AG09309 (cell line): ENCODE measurements at regions not wholly inside any gene's neighbourhood (a gene's known extent, or its start where the extent isn't known, plus 50 kb on each side); places are given as distances from the start of the nearest gene placed in this dataset.
"Not testable (repeated sequence)": the region's sequence is repeated elsewhere in the genome, so short reads cannot be mapped to it uniquely, and the experiment has no call there.

Experiments used
- DNase-seq: peaks from one replicate; pipeline ENCODE4 v3.0.0-alpha.2; 2010; ENCODE audit warnings: low read depth
- H3K4me3 ChIP-seq: 2 replicates; pipeline ENCODE4 v1.5.1; 2011; ENCODE audit warnings: mild to moderate bottlenecking, low read depth, low read length, moderate library complexity; ENCODE audit not compliant: control insufficient read depth
- TF ChIP-seq, protein P1 (sequence below): IDR thresholded peaks from 2 replicates; pipeline ENCODE4 v1.5.1; 2011; ENCODE audit warnings: mild to moderate bottlenecking, low read depth, low read length, inconsistent platforms; ENCODE audit not compliant: insufficient read depth, control insufficient read depth; ENCODE audit errors: missing control alignments

DNA sequence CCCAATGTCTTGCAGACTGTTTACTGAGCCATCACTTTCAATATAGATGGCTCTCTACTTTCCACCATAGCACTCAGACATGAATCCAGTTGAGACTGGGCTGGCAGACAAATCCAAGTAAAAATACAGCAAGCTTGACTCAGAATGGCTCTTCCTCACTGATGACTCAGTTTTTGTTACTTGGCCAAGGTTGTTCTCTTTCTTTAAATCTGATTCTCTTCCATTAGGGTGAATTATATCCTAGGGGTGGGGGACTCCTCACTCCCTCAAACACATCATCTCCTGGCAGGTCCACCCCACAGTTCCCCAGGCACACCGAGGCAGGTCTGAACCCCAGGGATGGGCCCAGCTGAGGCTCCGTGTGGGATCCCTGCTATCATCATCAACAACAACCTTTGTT lies 157.9 kb downstream of the MEX3B start:
- DNase-seq, result peak; percentile 10
- H3K4me3 ChIP-seq, result no peak overlapping the region
- TF ChIP-seq, protein P1, sequence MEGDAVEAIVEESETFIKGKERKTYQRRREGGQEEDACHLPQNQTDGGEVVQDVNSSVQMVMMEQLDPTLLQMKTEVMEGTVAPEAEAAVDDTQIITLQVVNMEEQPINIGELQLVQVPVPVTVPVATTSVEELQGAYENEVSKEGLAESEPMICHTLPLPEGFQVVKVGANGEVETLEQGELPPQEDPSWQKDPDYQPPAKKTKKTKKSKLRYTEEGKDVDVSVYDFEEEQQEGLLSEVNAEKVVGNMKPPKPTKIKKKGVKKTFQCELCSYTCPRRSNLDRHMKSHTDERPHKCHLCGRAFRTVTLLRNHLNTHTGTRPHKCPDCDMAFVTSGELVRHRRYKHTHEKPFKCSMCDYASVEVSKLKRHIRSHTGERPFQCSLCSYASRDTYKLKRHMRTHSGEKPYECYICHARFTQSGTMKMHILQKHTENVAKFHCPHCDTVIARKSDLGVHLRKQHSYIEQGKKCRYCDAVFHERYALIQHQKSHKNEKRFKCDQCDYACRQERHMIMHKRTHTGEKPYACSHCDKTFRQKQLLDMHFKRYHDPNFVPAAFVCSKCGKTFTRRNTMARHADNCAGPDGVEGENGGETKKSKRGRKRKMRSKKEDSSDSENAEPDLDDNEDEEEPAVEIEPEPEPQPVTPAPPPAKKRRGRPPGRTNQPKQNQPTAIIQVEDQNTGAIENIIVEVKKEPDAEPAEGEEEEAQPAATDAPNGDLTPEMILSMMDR, result no peak

DNA sequence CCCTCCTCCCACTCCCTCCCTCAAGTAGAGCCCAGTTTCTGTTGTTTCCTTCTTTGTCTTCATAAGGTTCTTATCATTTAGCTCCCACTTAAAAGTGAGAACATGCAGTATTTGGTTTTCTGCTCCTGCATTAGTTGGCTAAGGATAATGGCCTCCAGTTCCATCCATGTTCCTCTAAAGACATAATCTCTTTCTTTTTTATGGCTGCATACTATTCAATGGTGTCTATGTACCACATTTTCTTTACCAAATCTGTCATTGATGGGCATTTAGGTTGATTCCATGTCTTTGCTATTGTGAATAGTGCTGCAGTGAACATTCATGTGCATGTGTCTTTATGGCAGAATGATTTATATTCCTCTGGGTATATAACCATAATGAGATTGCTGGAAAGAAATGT lies 158.6 kb downstream of the MEX3B start:
- DNase-seq, H3K4me3 ChIP-seq: not testable (repeated sequence)

- H3K4me3 ChIP-seq, result no peak overlapping the region
- TF ChIP-seq, protein P1, result no peak
- DNase-seq, result peak; percentile 16
Observed at GRCh38 chr15:81886591-81886990, 159.2 kb downstream of the MEX3B start.

DNA sequence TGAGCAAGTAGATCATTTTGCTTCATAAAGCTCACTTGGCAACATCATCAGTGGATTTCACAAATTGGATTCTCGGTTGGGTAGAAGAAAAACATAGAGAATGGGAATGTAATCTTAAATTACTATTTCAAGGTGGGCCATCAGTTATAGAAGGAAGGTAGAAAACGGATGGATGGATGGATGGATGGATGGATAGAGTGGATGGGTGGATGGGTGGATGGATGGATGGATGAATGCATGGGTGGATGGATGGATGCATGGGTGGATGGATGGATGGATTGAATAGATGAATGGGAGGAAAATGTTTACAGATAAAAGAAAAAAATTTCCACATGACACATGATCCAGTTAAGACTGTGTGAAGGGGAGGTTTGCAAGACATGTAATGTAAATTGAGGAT lies 159.7 kb downstream of the MEX3B start:
- no peak overlapping the region for H3K4me3 ChIP-seq
- TF ChIP-seq, protein P1, result no peak
- DNase-seq, result no peak

DNA sequence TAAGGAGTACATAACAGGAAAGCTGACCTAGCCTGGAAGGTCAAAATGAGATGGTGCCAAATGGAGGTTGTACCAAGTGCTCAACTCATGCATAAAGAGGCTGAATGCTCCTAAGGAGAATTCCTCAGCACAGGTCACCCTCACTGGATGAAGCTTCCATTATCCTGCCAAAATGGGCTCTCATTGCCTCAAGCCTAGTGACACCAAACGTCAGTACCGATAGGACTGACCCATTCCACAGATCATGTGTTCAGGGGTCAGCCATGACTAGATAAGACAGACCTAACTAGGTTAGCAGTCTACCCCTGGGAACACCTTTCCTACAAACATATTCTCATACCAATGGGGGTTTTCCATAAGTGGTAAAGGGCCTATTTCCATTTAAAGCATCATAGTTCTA lies 160.7 kb downstream of the MEX3B start:
- DNase-seq, result no peak
- TF ChIP-seq, protein P1, result no peak
- H3K4me3 ChIP-seq, result no peak overlapping the region

DNA sequence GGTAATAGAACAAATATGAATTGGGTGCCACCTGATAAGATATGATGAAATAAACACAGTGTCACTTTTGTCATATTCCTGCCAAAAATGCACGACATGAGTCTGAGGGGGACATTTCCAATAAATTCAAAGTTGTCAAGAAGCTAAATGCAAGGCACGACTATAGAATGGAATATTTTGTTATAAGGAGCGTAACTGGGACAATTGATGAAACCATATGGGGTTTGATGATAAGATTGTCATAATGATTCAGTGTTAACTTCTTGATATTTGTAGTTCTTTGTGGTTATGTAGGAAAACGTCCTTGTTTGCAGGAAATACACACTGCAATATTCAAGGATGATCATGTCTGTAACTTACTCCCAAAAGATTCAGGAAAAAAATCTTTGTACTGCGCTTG lies 163.3 kb downstream of the MEX3B start:
- no peak overlapping the region for H3K4me3 ChIP-seq
- TF ChIP-seq, protein P1, result no peak
- no peak for DNase-seq

DNA sequence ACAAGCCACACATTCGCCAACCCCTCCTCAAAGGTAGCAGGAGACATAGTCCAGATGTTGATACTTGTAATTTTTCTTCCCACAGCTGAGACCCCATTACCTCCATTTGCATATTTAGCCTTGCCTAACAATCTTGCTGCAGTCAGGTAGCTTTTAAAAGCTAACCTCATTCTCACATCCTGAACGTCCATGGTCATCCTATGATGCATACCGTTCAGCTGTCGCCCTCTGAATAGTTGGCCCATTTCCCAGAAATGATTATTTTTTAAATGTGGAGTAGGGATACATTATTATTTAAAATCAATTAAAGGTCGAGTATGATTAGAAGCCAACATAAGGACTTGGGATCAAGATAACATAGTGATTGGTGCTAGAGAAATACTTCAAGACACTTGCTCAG lies 165.0 kb downstream of the MEX3B start:
- H3K4me3 ChIP-seq, result no peak overlapping the region
- TF ChIP-seq, protein P1, result no peak
- no peak for DNase-seq
